Large intestine (tissue), 3 donors: ENCODE measurements at regions not wholly inside any gene's neighbourhood (a gene's known extent, or its start where the extent isn't known, plus 50 kb on each side); places are given as distances from the start of the nearest gene placed in this dataset.
"Not testable (repeated sequence)": the region's sequence is repeated elsewhere in the genome, so short reads cannot be mapped to it uniquely, and the experiment has no call there.

Source experiments
- DNase-seq, 2 donors: peaks; one replicate each; pipeline versions ENCODE4 v3.0.0 to v3.0.0-alpha.2; 2013
- H3K27ac ChIP-seq: one replicate; pipeline ENCODE4 v1.5.1; 2013; ENCODE audit warnings: low read length
- H3K27me3 ChIP-seq: 2 replicates; pipeline ENCODE4 v1.6.1; 2013; ENCODE audit warnings: low read length; ENCODE audit not compliant: control insufficient read depth, insufficient read depth
- H3K36me3 ChIP-seq: 2 replicates; pipeline ENCODE4 v1.6.1; 2013; ENCODE audit warnings: low read length; ENCODE audit not compliant: control insufficient read depth, insufficient read depth
- H3K4me1 ChIP-seq: one replicate; pipeline ENCODE4 v1.6.1; 2013; ENCODE audit warnings: low read length; ENCODE audit not compliant: control insufficient read depth, insufficient read depth
- H3K4me3 ChIP-seq: one replicate; pipeline ENCODE4 v1.5.1; 2013; ENCODE audit warnings: low read length
- H3K9me3 ChIP-seq: one replicate; pipeline ENCODE4 v1.6.1; 2013; ENCODE audit warnings: mild to moderate bottlenecking, low read depth, low read length, moderate library complexity; ENCODE audit not compliant: control insufficient read depth
- WGBS: methylation state at CpG from one replicate; pipeline ENCODE4 v1.1.5; 2013; ENCODE audit warnings: low lambda C conversion rate; ENCODE audit not compliant: insufficient coverage; 5-methylcytosine and 5-hydroxymethylcytosine counted together

DNA sequence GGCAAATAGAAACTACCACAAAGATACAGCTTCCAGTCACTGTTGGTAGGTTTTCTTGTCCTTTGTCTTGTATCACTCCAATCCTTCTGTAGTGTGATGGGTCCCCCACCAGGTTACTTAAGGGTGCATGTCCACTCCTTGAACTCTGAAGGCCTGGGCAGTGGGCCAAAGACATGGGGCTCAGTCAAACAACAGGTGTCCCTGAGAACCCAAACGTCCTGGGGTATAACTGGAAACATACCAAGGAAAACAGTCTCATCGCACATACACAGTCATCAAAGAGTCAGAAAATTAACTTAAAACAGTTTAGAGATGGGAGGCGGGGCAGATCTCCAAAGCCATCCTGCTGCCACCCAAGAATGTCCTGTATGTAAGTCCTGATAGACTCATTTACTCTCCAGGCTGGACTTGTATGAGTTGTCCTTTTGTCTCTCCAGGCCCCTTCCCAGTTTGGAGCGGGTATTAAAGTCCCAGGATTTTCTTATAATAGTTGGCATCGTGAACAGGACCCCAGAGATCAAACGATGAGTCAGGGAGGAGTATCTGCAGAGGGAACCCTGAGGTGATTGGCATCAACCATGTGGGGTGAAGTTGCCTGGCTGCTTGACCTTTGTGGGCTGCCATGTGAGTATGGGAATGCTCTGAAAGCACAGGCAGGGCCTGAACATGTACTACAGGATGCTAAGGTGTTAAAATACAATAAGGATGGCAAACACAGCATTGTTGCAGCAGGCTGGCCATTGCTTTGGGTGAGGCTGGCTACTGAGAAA, 613.2 kb upstream of the KLF12 start:
- H3K36me3 ChIP-seq = no peaks in the 10 kb centered on the region
- no peak overlapping the region for H3K4me3 ChIP-seq
- H3K27ac ChIP-seq = no peak overlapping the region
- H3K27me3 ChIP-seq = no peaks in the 10 kb centered on the region
- H3K9me3 ChIP-seq = no peaks in the 10 kb centered on the region
- WGBS = 60% methylated on average over 1 of the region's 6 CpGs
- DNase-seq = no peak
- H3K4me1 ChIP-seq = no peaks in the 10 kb centered on the region

DNA sequence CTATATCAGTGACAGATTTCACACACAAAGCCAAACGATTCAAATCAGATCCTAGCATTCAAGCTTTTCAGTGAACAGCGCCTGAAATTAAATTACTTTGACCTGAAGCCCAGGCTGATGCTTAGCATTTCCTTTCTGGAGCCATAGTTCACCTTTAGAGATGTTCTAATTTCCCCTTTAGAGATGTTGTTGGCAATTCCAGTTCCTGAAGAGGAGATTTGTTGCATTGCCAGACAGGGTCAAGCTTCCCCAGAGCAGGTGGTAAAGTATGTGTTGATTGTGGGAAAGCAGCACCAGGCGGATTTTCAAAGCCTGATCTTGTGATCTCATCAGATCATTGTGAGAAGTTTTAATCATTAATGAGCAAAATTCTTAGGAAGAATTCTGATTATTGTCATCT, 609.8 kb upstream of the KLF12 start:
- DNase-seq = no peak
- Histone ChIP-seq H3K4me1 (no peaks in the 10 kb centered on the region), H3K27ac (no peak overlapping the region), H3K9me3 (no peaks in the 10 kb centered on the region), H3K4me3 (no peak overlapping the region), H3K36me3 (no peaks in the 10 kb centered on the region), H3K27me3 (no peaks in the 10 kb centered on the region)
- 43% methylated on average over 1 of the region's 3 CpGs for WGBS

DNA sequence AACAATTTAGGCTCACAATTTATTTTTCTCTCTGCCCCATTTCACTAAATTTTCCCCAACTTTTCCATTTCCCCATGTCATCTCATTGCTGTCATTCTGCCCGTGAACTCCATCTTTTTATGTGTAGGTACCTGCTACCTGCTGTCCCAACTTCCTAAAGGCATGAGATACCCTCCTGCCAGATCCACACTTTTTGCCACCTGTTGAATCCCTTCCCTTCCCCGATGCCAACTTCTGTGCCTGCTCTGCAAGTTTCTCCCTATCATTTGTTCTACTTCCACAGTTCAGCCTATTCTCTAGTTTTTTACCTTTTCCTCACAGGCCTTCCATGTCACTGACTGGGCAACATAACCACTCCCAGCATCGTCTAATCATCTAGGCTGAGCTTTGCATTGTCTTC, 607.5 kb upstream of the KLF12 start:
- Histone ChIP-seq H3K36me3 (no peaks in the 10 kb centered on the region), H3K9me3 (no peaks in the 10 kb centered on the region), H3K27ac (no peak overlapping the region), H3K4me3 (no peak overlapping the region), H3K27me3 (no peaks in the 10 kb centered on the region), H3K4me1 (no peaks in the 10 kb centered on the region)
- no peak for DNase-seq
- 100% methylated on average over 2 of the region's 3 CpGs for WGBS

DNA sequence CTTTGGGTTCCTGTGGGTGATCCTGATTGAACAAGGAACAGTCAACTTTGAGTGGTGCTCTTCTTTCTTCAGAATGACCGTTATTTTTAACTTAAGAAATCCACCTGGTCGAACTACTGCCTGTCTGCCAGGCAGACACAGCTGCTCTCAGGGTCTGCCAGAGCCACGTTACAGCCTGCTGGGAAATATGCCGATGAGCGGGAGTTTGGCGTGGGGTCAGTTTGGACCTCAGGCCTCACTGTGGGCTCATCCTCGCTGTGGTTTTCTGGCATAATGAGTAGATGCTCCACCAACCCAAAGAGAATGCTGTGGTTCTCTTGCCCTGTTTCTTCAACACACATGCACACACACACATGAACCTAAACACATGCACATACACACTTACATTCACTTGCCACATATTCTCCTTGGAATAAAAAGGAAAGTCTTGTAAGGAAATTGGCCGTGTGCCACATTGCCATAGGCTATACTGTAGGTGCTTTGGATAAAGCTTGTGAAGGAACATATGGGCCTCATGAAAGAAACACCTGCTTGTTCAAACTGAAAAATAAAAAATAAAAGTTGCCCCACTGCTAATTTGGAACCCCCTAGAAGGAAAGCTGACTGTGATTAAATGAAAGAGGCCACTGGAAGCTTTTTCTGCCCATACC, 598.7 kb upstream of the KLF12 start:
- Histone ChIP-seq H3K27ac (no peak overlapping the region), H3K9me3 (no peaks in the 10 kb centered on the region), H3K36me3 (no peaks in the 10 kb centered on the region), H3K4me3 (no peak overlapping the region), H3K4me1 (no peaks in the 10 kb centered on the region), H3K27me3 (no peaks in the 10 kb centered on the region)
- WGBS = 80% methylated on average over 1 of the region's 8 CpGs
- DNase-seq = no peak

DNA sequence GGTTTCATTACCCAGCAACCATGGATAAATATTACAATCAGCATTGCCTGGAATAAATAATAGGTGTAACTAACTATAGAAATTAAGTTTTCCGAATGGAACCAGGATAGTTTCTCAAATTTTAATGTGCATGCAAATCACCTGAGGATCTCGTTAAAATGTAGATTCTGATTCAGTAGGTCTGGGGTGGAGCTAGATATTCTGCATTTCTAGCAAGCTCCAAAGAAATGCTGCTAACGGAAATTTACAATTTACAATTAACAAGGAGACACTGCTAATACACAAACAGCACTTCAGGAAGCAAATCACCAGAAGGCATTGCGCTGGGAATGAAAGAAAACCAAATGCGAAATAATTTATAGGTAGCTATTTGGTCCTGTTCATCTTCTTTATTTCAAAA, 597.5 kb upstream of the KLF12 start:
- no peaks in the 10 kb centered on the region for H3K9me3 ChIP-seq
- DNase-seq = no peak
- H3K27me3 ChIP-seq = no peaks in the 10 kb centered on the region
- WGBS = 91% methylated on average over 3 of the region's 5 CpGs
- H3K4me3 ChIP-seq = no peak overlapping the region
- H3K27ac ChIP-seq = no peak overlapping the region
- H3K36me3 ChIP-seq = no peaks in the 10 kb centered on the region
- no peaks in the 10 kb centered on the region for H3K4me1 ChIP-seq

DNA sequence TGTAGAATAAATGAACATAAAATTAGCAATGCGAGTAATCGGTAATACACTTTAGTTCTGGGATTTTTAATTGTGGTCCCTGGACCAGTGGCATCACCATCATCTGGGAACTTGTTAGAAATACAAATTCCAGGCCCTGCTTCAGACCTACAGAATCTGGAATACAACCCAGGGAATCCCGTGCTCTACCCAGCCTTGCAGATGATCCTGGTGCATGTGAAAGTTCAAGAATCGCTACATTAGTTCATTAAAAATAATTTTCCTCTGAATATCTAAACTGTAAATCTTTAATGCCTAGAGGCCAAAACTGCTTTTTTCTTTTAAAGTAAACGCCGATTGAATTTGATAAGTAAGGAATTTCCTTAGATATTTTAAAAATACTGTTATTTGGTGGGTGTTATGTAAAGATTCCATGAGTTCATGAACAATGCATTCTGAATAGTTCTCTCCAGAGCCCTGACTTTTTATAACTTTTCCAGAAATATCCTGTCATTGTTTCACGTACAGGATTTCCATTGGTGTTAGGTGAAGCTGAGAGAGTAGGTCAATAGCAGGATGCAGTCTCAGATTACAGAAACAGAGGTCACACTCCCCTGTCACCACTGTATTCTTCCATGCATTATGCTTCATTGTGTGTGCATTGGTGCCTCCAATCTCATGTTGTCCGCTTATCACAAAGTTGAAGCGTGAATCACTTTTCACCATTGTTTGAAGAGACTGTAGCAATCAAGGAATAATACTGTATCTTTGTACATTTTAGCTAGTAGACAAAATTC, 596.5 kb upstream of the KLF12 start:
- Histone ChIP-seq H3K27me3 (no peaks in the 10 kb centered on the region), H3K4me3 (no peak overlapping the region), H3K27ac (no peak overlapping the region), H3K36me3 (no peaks in the 10 kb centered on the region), H3K9me3 (no peaks in the 10 kb centered on the region), H3K4me1 (no peaks in the 10 kb centered on the region)
- DNase-seq = no peak
- no CpG with 5 or more reads among the region's 9 CpGs for WGBS

DNA sequence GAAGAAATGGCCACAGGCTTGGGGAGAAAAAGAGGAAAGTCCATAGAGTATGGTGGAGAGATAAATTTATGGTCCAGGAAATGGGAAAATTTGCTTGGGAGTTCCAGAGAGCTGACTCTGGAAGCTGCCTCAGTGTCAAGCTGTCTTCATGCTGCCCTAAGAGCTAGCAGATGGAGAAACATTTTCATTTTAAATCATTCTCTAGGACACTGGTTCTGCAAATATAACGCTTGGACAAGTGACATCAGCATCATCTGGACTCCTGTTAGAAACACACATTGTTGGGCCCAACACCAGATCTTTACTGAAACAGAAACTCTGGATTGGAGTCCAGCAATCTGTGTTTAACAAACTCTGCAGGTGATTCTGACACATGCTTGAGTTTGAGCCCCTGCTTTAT, 592.0 kb upstream of the KLF12 start:
- Histone ChIP-seq H3K36me3 (no peaks in the 10 kb centered on the region), H3K27me3 (no peaks in the 10 kb centered on the region)
- WGBS = no CpG with 5 or more reads among the region's 1 CpG

DNA sequence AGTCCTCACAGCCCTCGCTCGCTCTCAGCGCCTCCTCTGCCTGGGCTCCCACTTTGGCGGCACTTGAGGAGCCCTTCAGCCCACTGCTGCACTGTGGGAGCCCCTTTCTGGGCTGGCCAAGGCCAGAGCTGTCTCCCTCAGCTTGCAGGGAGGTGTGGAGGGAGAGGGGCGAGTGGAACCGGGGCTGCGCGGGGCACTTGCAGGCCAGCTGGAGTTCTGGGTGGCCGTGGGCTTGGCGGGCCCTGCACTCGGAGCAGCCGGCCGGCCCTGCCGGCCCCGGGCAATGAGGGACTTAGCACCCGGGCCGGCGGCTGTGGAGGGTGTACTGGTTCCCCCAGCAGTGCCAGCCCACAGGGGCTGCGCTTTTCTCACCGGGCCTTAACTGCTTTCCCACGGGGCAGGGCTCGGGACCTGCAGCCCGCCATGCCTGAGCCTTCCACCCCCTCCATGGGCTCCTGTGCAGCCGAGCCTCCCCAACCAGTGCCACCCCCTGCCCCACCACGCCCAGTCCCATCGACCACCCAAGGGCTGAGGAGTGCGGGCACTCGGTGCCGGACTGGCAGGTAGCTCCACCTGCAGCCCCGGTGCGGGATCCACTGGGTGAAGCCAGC, 584.1 kb upstream of the KLF12 start:
- H3K9me3 ChIP-seq = peaks cover 11% of the 10 kb centered on the region
- H3K4me1 ChIP-seq, H3K27me3 ChIP-seq, H3K36me3 ChIP-seq, DNase-seq, H3K27ac ChIP-seq, H3K4me3 ChIP-seq: not testable (repeated sequence)
- no CpG with 5 or more reads among the region's 31 CpGs for WGBS

More for the DNA sequence above, 592.0 kb upstream of the KLF12 start:
- Histone ChIP-seq H3K9me3 (no peaks in the 10 kb centered on the region), H3K4me1 (no peaks in the 10 kb centered on the region), H3K4me3 (no peak overlapping the region), H3K27ac (no peak overlapping the region)
- no peak for DNase-seq

DNA sequence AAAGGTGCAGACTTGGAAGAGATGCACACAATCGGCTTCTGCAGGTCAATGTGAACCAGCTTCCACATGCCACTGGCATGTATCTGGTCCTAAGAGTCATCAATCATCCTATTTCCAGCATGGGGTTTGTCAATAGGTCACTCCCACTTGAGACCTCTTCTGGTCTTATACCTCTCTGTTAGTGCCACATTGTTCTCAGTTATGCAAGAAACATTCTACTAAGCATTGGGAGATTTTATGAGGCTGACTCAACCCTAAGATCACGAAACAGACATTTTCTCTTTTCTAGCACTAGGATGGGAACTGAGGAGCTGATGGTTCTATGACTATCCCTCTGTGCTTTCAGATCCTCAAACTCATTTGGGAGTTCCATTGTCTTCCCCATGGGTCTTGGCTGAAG, 581.5 kb upstream of the KLF12 start:
- Histone ChIP-seq H3K27ac (no peak overlapping the region), H3K9me3 (peaks cover 11% of the 10 kb centered on the region), H3K4me3 (no peak overlapping the region), H3K36me3 (no peaks in the 10 kb centered on the region), H3K27me3 (no peaks in the 10 kb centered on the region), H3K4me1 (no peaks in the 10 kb centered on the region)
- no CpG with 5 or more reads among the region's 2 CpGs for WGBS
- no peak for DNase-seq

DNA sequence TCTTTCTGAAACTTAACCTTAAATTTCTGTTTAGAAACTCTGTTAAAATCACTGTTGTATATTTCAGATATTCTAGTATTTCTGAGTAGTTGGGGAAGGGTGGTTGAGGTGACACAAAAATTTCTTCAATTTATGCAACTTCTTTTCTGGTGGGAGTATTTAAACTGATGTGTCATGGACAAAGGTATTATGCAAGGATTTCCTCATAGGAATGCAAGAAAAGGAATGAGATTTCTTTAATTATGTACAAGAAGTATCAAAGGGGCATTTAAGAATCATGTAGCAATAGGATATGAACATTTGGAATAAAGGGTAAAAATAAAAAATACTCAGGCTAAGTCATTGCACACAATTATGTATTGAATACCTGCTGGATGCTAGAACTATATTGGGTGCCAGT, 575.8 kb upstream of the KLF12 start:
- Histone ChIP-seq H3K9me3 (no peaks in the 10 kb centered on the region), H3K4me1 (no peaks in the 10 kb centered on the region), H3K27ac (no peak overlapping the region), H3K36me3 (no peaks in the 10 kb centered on the region), H3K27me3 (no peaks in the 10 kb centered on the region), H3K4me3 (no peak overlapping the region)
- no peak for DNase-seq
